GM18909 (cell line): ENCODE measurements at regions not wholly inside any gene's neighbourhood (a gene's known extent, or its start where the extent isn't known, plus 50 kb on each side); places are given as distances from the start of the nearest gene placed in this dataset.
"Not testable (repeated sequence)": the region's sequence is repeated elsewhere in the genome, so short reads cannot be mapped to it uniquely, and the experiment has no call there.

ENCODE experiments used
- ATAC-seq: cut with Tn5 transposase; IDR thresholded peaks from one replicate; pipeline ENCODE4 v1.9.1; 2021; ENCODE audit warnings: mild to moderate bottlenecking; ENCODE audit not compliant: unreplicated experiment, poor library complexity

DNA sequence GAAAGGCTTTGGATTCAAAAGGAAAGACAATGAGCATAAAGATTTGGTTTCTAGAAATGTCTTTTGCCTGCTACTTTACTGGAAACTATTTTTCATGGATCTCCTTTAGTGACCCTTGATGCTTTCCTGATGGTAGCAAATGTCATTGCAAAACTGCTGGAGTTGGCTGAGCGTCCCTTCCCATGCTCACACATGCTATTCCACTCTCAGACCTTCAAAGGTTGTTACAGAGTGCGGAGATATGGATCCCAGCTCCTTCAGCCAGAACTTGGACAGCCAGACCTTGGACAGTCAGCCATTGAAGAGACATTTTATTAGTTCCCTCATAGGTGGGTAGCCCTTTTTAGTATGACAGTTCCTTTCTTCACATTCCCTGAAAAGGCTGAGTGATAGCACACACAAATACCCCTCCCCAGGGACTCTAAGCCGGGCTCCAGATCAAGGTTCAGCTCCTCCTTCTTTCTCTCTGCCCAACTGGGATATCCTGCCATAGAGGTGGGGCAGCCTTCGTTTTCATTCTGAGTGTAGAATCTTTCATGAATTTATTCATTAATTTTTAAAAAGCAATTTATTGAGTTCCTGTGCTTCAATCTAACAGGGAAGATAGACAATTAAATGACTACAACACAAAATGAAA lies 153.3 kb upstream of the SLC44A1 start:
- no peak for ATAC-seq

DNA sequence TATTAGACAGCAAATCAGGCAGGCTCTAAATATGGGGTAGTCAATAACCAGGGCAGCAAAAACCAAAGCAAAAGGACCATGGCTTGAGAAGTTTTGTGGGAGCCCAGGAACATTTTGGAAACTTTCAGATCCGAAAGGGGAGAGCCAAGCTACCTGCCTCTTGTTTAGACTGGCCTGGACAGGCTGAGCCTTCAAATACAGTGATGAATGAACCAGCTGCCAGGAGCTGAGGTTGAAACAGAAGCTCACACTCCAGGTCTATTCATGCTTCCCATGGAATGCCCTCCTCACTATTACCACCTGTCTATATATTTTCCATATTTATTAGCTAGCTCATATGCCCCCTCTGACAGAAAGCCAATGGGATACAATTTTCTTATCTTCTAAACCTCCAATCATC lies 150.8 kb upstream of the SLC44A1 start:
- ATAC-seq = no peak

DNA sequence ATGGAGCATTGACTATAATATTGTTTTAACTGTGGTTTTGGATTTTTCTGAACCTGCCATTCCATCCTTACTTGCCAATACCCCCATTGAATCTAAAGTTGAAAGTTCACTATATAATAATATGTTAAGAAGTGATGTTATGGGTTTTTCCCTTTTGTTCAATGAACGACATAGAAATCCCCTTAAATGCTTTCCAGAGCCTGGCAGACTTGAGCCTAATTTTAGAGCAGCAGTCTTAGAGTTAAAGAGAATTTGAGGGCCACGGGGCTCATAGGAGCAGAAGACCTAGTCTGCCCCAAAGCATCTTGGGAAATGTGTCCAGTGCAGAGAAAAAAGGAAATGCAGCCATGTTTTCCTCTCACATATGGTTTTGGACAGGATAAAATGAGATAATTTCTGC lies 146.1 kb upstream of the SLC44A1 start:
- no peak for ATAC-seq

DNA sequence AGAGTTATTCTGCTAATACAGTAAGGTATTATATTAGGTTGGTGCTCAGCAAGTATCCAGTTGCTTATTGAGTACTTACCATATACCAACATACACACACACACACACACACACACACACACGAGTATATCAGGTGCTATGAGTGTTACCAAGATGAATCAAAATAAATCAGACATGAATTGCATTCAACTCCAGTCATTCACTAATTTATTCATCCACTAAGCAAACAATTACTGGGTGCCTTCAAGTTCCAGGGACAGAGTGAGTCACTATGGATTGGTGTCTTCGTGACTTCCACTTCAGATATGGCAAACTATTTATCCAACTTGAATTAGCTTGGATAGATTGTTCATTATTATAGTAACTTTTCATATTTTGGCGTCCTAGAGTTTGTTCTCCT lies 140.7 kb upstream of the SLC44A1 start:
- ATAC-seq = no peak

DNA sequence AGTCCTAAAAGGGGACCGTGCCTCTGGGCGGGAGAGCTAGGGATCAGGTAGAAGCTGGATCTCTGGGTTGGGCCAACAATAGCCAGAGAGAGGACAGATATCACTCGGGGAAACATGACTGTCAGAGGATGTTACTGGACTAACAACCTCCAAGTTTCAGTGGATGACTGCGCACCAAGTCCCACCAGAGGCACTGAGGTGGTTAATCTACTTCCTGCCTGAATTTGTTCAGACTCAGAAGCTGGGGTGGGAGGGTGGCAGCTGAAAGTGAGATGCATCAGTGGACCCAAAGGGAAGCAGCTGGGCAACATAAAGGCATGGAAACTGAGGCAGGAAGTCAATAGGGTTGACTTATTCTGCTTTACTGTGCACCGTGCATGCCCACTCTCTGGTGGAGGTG lies 130.1 kb upstream of the SLC44A1 start:
- peak; percentile 73 for ATAC-seq

DNA sequence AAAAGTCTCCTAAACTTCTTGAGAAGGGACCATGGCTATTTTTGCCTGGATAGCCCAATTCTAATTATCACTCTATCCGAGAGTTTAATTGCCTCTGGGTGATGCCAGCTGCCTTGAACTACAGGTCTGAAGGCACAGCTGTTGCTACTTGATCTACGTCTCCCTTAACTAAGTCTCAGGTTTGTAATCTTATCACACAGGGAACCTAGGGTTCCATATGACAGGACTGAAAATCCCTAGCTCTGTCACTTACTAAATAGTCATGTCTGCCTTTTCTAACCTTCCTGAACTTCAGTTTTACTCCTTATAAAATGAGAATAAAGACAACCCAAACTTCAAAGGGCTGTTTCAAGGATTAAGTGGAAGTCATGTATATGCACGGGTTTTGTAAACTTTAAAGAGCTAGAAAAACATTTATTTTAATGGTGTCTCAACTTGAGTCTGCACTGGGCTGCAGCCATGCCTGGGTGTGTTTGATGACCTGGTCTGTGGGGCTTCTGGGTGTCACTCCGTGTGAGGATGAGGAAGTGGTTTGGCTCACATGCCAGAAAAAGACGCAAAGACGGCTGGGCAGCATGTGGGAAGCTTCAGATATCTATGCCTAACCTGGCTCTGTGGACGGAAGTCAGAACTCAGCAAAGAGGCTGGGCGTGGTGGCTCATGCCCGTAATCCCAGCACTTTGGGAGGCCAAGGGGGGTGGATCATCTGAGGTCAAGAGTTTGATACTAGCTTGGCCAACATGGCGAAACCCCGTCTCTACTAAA lies 129.3 kb upstream of the SLC44A1 start:
- peak; percentile 87 for ATAC-seq

DNA sequence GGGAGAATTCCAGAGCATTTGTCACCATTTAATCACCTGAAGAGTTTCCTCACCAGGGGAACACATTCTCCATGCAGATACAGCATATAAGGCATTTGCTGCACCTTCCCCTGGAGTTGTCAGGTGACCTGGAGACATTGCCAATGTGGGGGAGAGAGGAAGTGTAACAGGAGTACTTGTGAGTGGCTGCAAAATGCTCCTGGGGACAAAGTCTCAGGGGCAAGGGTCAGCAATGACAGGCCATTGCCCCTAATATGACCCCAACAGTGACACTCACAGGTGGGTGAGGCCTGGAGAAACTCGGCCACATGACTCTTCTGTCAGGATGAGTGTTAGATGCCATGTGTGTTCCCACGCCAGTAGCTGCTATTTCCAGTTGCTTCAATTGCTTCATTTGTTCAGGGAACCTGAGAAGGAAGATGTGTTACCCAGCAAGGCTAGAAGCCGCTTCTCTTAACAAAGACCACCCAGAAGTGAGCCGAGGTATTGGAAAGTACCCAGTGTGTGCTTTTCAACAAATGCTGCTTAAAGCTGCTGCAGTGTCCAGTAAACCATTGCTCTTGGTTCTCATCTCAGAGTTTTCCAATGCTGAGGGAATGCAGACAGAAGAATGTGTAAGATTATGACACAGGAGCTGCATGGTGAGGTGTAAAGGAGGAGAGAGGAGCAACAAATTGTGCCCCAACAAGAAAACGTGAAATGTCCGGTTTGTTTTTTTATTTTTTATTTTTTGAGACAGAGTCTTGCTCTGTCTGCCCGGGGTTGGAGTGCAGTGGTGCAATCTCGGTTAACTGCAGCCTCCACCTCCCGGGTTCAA lies 128.2 kb upstream of the SLC44A1 start:
- ATAC-seq = no peak

DNA sequence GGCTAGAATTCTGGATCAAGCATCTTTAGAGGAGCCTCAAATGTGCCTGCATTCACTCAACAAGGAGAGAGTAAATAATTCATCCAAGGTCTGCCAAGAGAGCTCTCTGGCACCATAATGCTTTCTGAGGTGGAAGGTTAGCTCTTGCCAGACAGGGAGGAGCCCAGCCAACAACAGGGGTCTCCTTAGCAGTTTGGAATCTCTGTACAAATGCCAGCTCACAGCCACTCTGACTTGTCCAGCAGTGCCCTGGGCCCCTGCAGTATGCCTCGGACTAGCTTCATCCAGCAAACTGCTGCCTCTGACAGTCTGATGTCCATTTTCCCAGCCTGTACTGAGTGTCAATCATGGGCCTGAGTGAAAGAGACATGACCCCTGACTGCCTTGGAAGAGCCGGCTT lies 127.2 kb upstream of the SLC44A1 start:
- no peak for ATAC-seq

DNA sequence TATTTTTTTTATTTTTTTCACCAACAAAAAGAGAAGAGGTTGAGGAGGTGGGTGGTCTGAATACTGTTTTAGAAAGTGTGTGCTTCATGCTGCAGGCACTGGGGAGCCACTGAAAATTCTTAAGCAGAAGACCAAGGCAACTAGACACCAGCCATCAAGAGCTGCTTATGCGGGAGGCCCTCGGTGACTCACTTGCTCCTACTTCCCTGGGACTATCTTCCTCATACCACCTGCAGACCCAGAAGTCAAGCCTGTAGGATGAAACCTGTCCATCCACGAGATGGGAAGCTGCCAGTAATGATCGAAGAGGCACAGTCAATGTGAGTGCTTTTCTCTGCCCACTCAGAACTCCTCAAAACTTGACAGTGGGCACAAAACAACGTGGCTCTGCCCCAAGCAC lies 125.8 kb upstream of the SLC44A1 start:
- ATAC-seq = no peak

DNA sequence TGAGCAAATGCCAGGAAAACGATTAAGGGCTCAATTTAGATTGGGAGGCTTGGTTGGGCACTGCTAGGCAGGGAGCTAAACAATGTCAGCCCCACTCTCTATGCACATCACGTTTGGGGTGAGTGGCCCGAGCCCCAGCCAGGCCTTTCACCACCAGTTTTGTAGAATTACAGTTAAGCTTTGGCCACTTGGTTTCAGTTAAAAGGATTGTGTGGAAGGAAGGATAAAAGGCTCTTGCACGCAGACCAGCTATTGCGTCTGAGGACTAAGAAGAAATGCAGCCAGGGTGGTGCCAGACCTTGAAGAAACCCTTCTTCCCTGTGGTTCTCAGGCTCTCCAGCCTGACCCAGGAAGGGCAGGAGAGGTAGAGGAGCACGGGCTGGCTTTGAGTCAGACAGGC lies 125.3 kb upstream of the SLC44A1 start:
- ATAC-seq = no peak

DNA sequence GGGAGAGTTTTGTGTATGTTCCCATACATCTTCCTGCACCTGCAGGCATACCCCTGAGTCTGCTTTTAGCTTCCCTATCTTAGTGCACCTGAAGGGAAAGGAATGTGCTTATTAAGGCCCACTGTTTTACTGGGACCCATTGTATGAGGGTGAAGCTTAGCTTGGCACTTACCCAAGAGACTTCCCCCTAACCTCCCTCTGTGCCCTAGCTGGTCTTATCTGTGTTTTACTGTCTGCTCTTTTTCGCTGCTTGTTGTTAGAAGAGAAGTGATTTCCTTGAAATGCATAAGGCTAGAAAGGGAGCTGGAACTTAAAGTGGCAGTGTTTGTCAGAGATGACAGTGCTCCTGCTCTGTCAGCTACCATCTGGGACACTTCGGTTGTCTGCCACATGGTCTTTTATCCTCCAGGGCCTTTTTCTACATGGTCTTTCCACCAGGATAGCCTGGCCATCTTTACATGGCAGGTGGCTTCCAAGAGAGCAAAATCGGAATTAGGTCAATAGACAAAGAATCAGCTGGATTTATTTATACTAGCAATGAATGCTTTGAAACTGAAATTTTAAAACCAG lies 122.5 kb upstream of the SLC44A1 start:
- ATAC-seq = no peak

DNA sequence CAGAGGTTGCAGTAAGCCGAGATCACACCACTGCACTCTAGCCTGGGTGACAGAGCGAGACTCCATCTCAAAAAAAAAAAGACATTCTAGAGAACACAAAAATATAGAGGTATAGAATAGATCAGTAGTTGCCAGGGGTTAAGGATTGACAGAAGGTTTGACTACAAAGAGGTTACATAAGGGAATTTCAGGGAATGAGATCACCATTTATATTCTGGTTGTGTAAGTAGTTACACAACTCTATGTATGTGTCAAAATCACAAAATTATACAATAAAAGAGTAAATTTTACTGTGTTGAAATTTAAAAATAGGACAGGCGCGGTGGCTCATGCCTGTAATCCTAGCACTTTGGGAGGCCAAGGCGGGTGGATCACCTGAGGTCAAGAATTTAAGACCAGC lies 119.9 kb upstream of the SLC44A1 start:
- not testable (repeated sequence) for ATAC-seq

DNA sequence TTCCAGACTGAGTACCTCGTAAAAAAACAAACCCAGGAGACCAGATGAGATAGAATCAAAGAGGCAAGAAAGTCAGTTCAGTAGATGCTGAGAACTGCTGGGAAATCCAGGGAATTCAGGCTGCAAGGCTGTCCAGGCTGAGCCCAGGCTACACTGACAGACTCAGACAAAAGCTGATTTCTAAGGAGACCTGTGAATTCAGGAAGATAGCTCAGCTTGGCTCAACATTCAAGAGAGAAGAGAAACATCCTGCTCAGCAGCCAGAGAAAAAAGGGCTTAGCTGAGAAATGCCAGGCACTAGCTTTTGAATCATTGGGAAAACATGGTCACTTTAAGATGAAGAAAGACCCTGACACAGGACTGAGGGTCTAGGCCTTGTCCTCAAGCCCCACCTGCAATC lies 118.2 kb upstream of the SLC44A1 start:
- ATAC-seq = no peak

DNA sequence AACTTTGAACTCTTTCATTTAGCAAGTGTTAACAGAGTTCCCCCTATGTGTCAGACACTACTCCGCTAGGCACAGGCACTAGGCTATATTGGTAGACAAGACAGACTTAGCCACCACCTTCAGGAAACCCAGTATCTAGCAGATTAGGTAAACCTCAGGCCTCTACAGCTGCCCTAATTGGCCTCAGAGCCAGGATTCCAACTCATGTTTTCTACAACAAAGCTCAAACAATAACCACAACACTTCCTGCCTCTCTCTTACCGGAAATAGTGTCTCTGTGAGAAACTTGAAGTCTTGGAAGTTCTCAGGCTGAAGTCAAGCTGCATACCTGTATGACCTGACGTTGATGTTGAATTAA lies 116.6 kb upstream of the SLC44A1 start:
- peak; percentile 98 for ATAC-seq

DNA sequence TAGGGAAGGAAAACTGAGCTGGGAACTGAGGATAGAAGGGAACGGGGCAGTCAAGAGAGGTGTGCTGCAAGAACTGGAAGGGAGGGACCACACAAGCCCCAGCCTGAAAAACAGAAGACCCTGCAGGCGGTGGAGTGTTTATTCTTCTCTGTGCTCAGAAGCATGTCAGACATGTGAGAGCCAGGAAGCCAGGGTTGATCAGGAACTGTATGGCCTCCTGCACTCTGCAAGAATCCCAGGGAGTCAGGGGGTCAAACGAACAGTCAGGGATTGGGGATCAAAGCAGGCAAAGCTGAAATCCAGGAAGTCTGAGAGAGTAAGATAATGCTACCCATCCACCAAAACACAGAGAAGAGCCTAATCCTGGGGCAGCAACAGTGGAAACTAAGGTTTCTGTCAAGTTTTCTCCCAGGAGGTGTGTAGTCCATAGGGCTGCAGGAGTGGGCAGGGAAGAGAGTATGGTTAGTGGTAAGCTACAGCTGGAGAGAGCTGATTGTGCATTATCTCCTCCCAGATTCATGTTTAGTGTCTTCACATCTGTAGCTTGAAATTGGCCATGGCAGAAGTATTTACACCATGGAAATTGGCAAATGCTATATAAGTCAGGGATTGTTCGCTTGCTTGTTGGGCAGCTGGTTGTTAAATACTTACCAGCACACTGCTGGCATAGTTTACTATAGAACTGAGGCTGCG lies 115.4 kb upstream of the SLC44A1 start:
- ATAC-seq = no peak

DNA sequence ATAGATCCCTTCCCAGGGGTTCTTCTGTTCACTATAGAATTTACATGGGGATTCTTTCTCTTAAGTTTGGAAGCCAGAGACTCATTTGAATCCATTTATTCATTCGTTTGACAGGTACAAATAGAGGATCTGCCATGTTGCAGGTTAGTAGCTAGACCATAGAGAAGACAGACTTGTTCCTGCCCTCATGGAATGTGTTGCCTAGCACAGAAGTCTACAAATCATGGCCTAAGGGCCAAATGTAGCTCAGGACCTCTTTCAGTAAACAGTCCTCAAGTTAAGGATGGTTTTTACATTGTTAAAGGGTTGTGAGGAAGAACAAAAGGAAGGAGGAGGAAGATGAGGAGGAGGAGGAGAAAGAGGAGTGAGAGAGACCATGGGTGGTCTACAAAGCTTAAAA lies 114.7 kb upstream of the SLC44A1 start:
- ATAC-seq = no peak

DNA sequence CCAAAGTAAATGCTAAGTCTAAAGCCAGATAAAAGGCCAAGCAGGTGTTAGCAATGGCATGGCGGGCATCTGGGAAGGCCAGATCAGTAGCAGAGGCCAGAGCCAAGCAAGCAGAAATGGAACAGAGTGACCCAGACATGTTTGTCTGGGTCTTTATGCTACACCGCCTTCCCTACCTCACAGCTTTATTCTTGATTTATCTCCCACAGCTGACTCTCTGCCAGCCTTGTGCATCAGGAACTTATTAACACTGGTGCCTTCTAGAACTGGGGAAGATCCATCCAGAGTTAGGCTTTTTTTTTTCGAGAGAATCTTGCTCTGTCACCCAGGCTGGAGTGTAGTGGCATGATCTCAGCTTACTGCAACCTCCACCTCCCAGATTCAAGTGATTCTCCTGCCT lies 112.5 kb upstream of the SLC44A1 start:
- ATAC-seq = no peak

DNA sequence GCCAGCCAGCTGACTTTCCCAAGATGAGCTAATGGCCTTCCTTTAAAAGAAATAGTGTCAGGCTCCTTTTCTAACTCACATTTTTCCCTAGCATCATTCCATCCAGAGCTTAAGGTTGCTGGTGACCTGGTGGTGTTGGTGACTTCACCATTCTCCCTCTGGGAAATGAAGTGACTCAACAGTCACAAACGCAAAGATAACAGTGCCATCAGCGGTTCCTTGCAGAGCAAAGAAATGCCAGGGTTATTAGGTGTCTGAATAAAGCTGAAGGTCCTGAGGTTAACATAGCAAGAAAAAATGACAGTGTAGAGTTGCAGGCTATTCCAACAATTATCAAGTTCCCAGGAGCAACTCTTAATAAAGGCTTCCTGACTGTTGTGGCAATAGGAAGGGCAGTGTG lies 111.8 kb upstream of the SLC44A1 start:
- ATAC-seq = no peak

DNA sequence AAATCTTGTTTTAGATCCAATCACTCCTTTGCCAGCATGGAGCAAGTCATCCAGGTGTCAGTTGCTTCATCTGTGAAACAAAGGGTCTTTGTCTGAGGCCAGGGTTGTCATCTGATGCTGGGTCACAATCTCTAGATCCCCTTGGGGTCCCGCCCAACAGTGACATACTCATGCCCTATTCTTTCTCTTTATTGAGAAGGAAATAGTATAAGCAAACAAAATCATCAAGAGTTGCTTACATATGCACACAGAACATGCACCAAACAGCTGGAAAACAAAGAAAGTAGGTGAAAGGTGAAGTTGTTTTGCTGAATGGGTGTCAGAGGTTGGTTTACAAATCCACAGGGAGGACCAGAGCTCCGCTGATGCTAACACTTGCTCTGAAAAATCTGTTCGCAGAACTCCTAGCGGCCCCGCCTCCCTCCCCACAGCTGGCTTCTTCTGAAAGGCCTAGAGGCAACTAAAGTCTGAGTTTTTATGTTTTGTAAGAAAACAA lies 106.1 kb upstream of the SLC44A1 start:
- no peak for ATAC-seq
